ENCODE measurements at regions not wholly inside any gene's neighbourhood (a gene's known extent, or its start where the extent isn't known, plus 50 kb on each side); places are given as distances from the start of the nearest gene placed in this dataset.

DNA sequence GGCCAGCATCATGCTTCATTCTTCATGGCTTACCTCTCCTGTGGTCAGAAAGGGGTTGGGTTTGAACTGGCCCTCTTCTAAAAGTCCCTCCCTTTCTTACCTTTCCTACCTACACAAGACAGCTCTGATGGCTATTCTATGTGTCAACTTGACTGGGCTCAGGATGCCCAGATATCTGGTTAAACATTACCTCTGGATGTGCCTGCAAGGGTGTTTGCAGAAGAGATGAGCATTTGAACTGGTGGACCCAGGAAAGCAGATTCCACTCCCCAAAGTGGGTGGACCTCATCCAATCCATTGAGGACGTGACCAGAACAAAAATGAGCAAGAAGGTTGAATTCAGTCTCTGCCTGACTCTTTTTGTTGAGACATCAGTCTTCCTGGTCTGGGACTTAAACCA, 79.0 kb upstream of the TCF7L2 start:
- no peak for DNase-seq
- WGBS, 2 donors, result 71 to 93% methylated on average over 1 of the region's 1 CpG

GRCh38 chr10:112872728-112873127, 77.3 kb upstream of the TCF7L2 start:
- WGBS, 2 donors, result 83 to 87% methylated on average over 1 of the region's 1 CpG
- DNase-seq, result no peak
- intact Hi-C loops (cut with DNase I), result no loop called here

More for the DNA sequence above, 79.0 kb upstream of the TCF7L2 start:
- TF ChIP-seq, protein P1, sequence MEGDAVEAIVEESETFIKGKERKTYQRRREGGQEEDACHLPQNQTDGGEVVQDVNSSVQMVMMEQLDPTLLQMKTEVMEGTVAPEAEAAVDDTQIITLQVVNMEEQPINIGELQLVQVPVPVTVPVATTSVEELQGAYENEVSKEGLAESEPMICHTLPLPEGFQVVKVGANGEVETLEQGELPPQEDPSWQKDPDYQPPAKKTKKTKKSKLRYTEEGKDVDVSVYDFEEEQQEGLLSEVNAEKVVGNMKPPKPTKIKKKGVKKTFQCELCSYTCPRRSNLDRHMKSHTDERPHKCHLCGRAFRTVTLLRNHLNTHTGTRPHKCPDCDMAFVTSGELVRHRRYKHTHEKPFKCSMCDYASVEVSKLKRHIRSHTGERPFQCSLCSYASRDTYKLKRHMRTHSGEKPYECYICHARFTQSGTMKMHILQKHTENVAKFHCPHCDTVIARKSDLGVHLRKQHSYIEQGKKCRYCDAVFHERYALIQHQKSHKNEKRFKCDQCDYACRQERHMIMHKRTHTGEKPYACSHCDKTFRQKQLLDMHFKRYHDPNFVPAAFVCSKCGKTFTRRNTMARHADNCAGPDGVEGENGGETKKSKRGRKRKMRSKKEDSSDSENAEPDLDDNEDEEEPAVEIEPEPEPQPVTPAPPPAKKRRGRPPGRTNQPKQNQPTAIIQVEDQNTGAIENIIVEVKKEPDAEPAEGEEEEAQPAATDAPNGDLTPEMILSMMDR (IDR thresholded peaks at IDR 0.05), result no peak
- TF ChIP-seq POLR2A (IDR thresholded peaks at IDR 0.05), result no peak
- peaks cover 0 to 6% (median 2%) of the 10 kb centered on the region in 3 donors for H3K4me1 ChIP-seq
- H3K4me3 ChIP-seq, result no peak overlapping the region
- no peaks in the 10 kb centered on the region for H3K27me3 ChIP-seq
- no peaks in the 10 kb centered on the region for H3K36me3 ChIP-seq
- H3K27ac ChIP-seq, result no peak overlapping the region
- intact Hi-C loops (cut with DNase I), result no loop called here
- peaks cover 0 to 5% (median 0%) of the 10 kb centered on the region in 3 donors for H3K9me3 ChIP-seq

DNA sequence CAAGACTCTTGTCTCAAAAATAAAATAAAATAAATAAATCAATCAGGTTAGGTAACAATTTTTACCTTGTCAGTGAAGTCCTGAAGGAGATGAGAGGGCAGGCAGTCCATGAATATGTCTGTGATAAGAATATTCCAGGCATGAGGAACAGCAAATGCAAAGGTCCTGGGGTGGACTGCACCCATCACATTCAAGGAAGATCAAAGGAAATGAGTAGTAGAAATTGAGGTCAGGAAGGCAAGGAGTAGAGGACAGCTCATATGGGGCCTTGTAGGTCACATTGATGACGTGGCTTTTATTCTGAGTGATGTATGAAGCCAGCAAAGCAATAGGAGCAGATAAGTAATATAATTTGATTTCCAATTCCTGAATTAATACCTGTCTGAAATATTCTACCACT, 76.5 kb upstream of the TCF7L2 start:
- TF ChIP-seq, protein P1 (IDR thresholded peaks at IDR 0.05), result no peak
- no peak for TF ChIP-seq POLR2A (IDR thresholded peaks at IDR 0.05)
- H3K36me3 ChIP-seq, result no peaks in the 10 kb centered on the region
- no peak overlapping the region for H3K27ac ChIP-seq
- H3K4me1 ChIP-seq, result peaks cover 0 to 12% (median 3%) of the 10 kb centered on the region in 3 donors
- H3K4me3 ChIP-seq, result no peak overlapping the region
- peaks cover 0 to 5% (median 0%) of the 10 kb centered on the region in 3 donors for H3K9me3 ChIP-seq
- 81 to 89% methylated on average over 1 of the region's 1 CpG for WGBS, 2 donors
- H3K27me3 ChIP-seq, result no peaks in the 10 kb centered on the region
- intact Hi-C loops (cut with DNase I), result no loop called here
- DNase-seq, result no peak

More at GRCh38 chr10:112872728-112873127, 77.3 kb upstream of the TCF7L2 start:
- TF ChIP-seq POLR2A (IDR thresholded peaks at IDR 0.05), result no peak
- TF ChIP-seq, protein P1 (IDR thresholded peaks at IDR 0.05), result peak in 2 of 6 experiments; percentile 7 to 56
- H3K4me1 ChIP-seq, result peaks cover 0 to 12% (median 3%) of the 10 kb centered on the region in 3 donors
- H3K27ac ChIP-seq, result no peak overlapping the region
- H3K9me3 ChIP-seq, result peaks cover 0 to 5% (median 0%) of the 10 kb centered on the region in 3 donors
- H3K27me3 ChIP-seq, result no peaks in the 10 kb centered on the region
- no peak overlapping the region for H3K4me3 ChIP-seq
- no peaks in the 10 kb centered on the region for H3K36me3 ChIP-seq

DNA sequence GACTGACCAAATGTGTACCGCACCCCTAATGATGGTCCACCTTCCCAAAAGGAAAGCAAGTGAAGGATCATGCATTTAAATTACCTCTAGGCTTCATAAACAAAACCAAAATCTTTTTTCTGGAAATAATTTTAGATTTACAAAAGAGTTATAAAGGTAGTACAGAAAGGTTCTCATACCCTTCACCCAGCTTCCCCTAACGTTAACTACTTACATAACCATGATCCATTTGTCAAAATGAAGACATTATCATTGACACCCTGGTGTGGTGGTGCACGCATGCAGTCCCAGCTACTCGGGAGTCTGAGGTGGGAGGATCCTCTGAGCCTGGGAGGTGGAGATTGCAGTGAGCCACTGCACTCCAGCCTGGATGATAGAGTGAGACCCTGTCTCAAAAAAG, 75.1 kb upstream of the TCF7L2 start:
- H3K27ac ChIP-seq, result no peak overlapping the region
- WGBS, 2 donors, result 86 to 96% methylated on average over 4 of the region's 4 CpGs

DNA sequence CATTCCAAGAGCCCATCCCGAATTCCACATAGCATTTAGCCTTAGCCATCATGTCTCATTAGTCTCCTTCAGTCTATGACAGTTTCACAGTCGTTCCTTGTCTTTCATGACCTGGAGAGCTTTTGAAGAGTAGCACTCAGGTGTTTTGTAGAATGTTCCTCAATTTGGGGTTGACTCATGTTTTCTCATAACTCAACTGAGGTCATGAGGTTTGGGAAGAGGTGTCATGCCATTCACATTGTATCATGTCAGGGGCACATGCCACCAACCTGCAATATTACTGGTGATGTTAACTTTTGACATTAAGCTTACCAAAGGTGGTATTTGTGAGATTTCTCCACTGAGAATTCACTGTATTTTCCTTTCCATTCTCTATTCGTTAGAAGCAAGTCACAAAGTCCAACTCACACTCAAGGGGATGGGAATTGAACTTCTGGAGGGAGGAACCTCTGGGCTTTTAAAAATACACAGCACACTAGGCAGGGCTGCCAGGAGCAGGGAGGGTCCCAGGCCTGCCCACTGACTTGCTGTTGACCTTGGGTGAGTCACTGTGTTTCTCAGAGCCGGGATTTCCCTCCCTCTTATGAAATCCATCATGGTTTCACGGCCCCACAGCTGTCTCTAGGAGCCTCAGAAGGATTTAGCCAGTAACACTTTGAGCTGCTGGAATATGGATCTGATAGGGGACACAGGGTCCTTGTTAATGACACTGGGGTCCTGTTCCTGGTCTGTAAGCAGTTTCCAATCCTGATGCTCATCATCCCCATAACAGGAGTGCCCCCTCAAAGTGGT, 74.4 kb upstream of the TCF7L2 start:
- Histone ChIP-seq H3K27me3 (no peaks in the 10 kb centered on the region), H3K27ac (peak overlapping the region in 1 of 4 donors; percentile 33), H3K4me1 (peaks cover 0 to 12% (median 3%) of the 10 kb centered on the region in 3 donors), H3K9me3 (peaks cover 0 to 5% (median 0%) of the 10 kb centered on the region in 3 donors), H3K4me3 (no peak overlapping the region), H3K36me3 (no peaks in the 10 kb centered on the region)
- no peak for DNase-seq
- 37 to 63% methylated on average over 4 to 5 of the region's 5 CpGs for WGBS, 2 donors
- intact Hi-C loops (cut with DNase I), result no loop called here
- TF ChIP-seq, protein P1 (IDR thresholded peaks at IDR 0.05), result no peak
- TF ChIP-seq POLR2A (IDR thresholded peaks at IDR 0.05), result no peak

More for the DNA sequence above, 75.1 kb upstream of the TCF7L2 start:
- peaks cover 0 to 12% (median 3%) of the 10 kb centered on the region in 3 donors for H3K4me1 ChIP-seq
- DNase-seq, result no peak
- no peak for TF ChIP-seq POLR2A (IDR thresholded peaks at IDR 0.05)
- TF ChIP-seq, protein P1 (IDR thresholded peaks at IDR 0.05), result no peak
- H3K27me3 ChIP-seq, result no peaks in the 10 kb centered on the region
- intact Hi-C loops (cut with DNase I), result no loop called here
- no peak overlapping the region for H3K4me3 ChIP-seq
- H3K9me3 ChIP-seq, result peaks cover 0 to 5% (median 0%) of the 10 kb centered on the region in 3 donors
- H3K36me3 ChIP-seq, result no peaks in the 10 kb centered on the region
